PC-3 (cell line): ENCODE measurements at regions not wholly inside any gene's neighbourhood (a gene's known extent, or its start where the extent isn't known, plus 50 kb on each side); places are given as distances from the start of the nearest gene placed in this dataset. TPM values are rescaled to one million over a fixed set of nuclear protein-coding genes. Genes with fewer than 3 reads are reported as not detected.

Source experiments
- ATAC-seq: fragments of 200-7000 bp; cut with Tn5 transposase; 2 replicates; pipeline ENCODE4 v1.9.1; 2020; ENCODE audit warnings: mild to moderate bottlenecking, moderate library complexity
- BruUV-seq: library from RNA; stranded (reverse); fragments of 400-500 nt; replicated peaks from 2 replicates; lab custom pipeline; 2021; lab: Mats Ljungman, UMichigan
- CTCF ChIA-PET: fragments of 300-600 bp; sonication (Branson Sonifier 250); formaldehyde crosslinking; loops from one replicate; lab custom pipeline; 2022; ENCODE audit warnings: antibody characterized with exemption; lab: Charles Lee
- POLR2A ChIA-PET: fragments of 300-600 bp; sonication (Branson Sonifier 250); formaldehyde crosslinking; loops from one replicate; lab custom pipeline; 2022; ENCODE audit warnings: antibody characterized with exemption; ENCODE audit not compliant: unreplicated experiment; lab: Charles Lee
- DNase-seq: peaks from one replicate; pipeline ENCODE4 v3.0.0-alpha.2; 2015
- H2AFZ ChIP-seq: fragments of 300-600 bp; sonication (generic); 2 replicates; pipeline ENCODE4 v1.6.0; 2016; ENCODE audit warnings: antibody characterized with exemption, low read length
- H3F3A ChIP-seq: fragments of 300-600 bp; sonication (generic); one replicate; pipeline ENCODE4 v1.6.0; 2017; ENCODE audit warnings: antibody characterized with exemption, low read length, control low read depth, mild to moderate bottlenecking; ENCODE audit not compliant: unreplicated experiment
- H3K27ac ChIP-seq: fragments of 300-600 bp; sonication (generic); 2 replicates; pipeline ENCODE4 v1.5.1; 2016; ENCODE audit warnings: mild to moderate bottlenecking, low read length
- H3K27me3 ChIP-seq: fragments of 300-600 bp; sonication (generic); 2 replicates; pipeline ENCODE4 v1.6.1; 2016; ENCODE audit warnings: low read length, mixed read lengths
- H3K36me3 ChIP-seq: fragments of 300-600 bp; sonication (generic); 2 replicates; pipeline ENCODE4 v1.6.1; 2016; ENCODE audit warnings: low read depth, mixed run types, low read length, mixed read lengths
- H3K4me1 ChIP-seq: fragments of 300-600 bp; sonication (generic); 2 replicates; pipeline ENCODE4 v1.5.1; 2016; ENCODE audit warnings: low read length; ENCODE audit not compliant: insufficient read depth
- H3K4me2 ChIP-seq: fragments of 300-600 bp; sonication (generic); 2 replicates; pipeline ENCODE4 v1.6.0; 2016; ENCODE audit warnings: low read length
- H3K4me3 ChIP-seq: fragments of 300-600 bp; sonication (generic); 2 replicates; pipeline ENCODE4 v1.5.1; 2016; ENCODE audit warnings: mild to moderate bottlenecking, low read length, mixed read lengths
- H3K79me2 ChIP-seq: fragments of 300-600 bp; sonication (generic); 2 replicates; pipeline ENCODE4 v1.6.1; 2017; ENCODE audit warnings: low read length, mixed read lengths
- H3K9ac ChIP-seq: fragments of 300-600 bp; sonication (generic); 2 replicates; pipeline ENCODE4 v1.6.0; 2016; ENCODE audit warnings: mild to moderate bottlenecking, low read length
- H3K9me2 ChIP-seq: fragments of 300-600 bp; sonication (generic); replicated peaks from 2 replicates; pipeline ENCODE4 v1.6.1; 2016; ENCODE audit warnings: mixed run types, low read length, mixed read lengths
- H3K9me3 ChIP-seq: fragments of 300-600 bp; sonication (generic); 2 replicates; pipeline ENCODE4 v1.6.1; 2016; ENCODE audit warnings: low read length, mixed read lengths
- H4K20me1 ChIP-seq: fragments of 300-600 bp; sonication (generic); 2 replicates; pipeline ENCODE4 v1.6.1; 2016; ENCODE audit warnings: low read length, mixed read lengths
- EZH2 ChIP-seq: fragments of 300-600 bp; sonication (generic); IDR thresholded peaks from one replicate; pipeline ENCODE4 v1.6.1; 2017; ENCODE audit warnings: antibody characterized with exemption, mild to moderate bottlenecking, low read length; ENCODE audit not compliant: unreplicated experiment
- EZH2phosphoT487 ChIP-seq: fragments of 300-600 bp; sonication (generic); IDR thresholded peaks from 2 replicates; pipeline ENCODE4 v1.6.1; 2018; ENCODE audit warnings: mild to moderate bottlenecking, antibody characterized with exemption, low read length, borderline replicate concordance
- intact Hi-C: fragments of 100-400 bp; cut with micrococcal nuclease; formaldehyde crosslinking; loops from 2 replicates; pipeline ENCODE4 v1.9.0; 2023
- microRNA-seq: library from miRNA; unstranded; fragments of <30 nt; microRNA quantifications from one replicate; pipeline ENCODE4 v1.1.0, GENCODE V29; 2020; ENCODE audit not compliant: unreplicated experiment
- TF ChIP-seq, protein P1 (sequence below): fragments of 300-600 bp; sonication (generic); conservative IDR thresholded peaks from 2 replicates; pipeline ENCODE4 v1.5.1; 2017; ENCODE audit warnings: antibody characterized with exemption, low read depth, mild to moderate bottlenecking, low read length

DNA sequence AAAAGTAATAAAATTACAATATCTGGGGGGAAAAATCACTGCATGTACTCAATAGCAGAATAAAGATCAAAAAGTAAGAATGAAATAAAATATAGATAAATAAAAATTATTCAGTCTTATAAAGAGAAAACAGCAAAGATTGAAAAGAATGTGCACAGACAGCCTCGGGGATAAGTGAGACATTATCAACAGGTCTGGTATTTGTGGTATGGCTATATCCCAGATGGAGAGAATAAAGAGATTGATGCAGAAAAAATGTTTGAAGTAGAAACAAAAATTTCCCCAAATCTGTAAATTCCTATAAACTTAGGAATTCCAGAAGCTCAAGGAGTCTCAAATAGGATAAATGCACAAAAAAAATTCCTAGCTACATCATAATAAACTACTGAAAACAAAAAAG is 74.5 kb upstream of the LUZP2 start:
- H3K27ac ChIP-seq = no peak overlapping the region
- no peak overlapping the region for H3K4me2 ChIP-seq
- no peaks in the 10 kb centered on the region for H3K4me1 ChIP-seq
- H3K36me3 ChIP-seq = no peaks in the 10 kb centered on the region
- H3F3A ChIP-seq = no peaks in the 10 kb centered on the region
- ATAC-seq (peak; percentile 18; the same call in 1 of the 2 replicates), DNase-seq (peak; percentile 10)
- intact Hi-C loops = no loop called here
- H3K27me3 ChIP-seq = no peaks in the 10 kb centered on the region
- no peaks in the 10 kb centered on the region for H3K9me2 ChIP-seq
- H3K9ac ChIP-seq = no peak overlapping the region
- no peaks in the 10 kb centered on the region for H4K20me1 ChIP-seq
- H3K9me3 ChIP-seq = no peaks in the 10 kb centered on the region
- no TSS peak for BruUV-seq
- TF ChIP-seq EZH2 = no peak
- TF ChIP-seq, protein P1, sequence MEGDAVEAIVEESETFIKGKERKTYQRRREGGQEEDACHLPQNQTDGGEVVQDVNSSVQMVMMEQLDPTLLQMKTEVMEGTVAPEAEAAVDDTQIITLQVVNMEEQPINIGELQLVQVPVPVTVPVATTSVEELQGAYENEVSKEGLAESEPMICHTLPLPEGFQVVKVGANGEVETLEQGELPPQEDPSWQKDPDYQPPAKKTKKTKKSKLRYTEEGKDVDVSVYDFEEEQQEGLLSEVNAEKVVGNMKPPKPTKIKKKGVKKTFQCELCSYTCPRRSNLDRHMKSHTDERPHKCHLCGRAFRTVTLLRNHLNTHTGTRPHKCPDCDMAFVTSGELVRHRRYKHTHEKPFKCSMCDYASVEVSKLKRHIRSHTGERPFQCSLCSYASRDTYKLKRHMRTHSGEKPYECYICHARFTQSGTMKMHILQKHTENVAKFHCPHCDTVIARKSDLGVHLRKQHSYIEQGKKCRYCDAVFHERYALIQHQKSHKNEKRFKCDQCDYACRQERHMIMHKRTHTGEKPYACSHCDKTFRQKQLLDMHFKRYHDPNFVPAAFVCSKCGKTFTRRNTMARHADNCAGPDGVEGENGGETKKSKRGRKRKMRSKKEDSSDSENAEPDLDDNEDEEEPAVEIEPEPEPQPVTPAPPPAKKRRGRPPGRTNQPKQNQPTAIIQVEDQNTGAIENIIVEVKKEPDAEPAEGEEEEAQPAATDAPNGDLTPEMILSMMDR = no peak
- TF ChIP-seq EZH2phosphoT487 = no peak
- H3K79me2 ChIP-seq = no peaks in the 10 kb centered on the region
- POLR2A ChIA-PET = no interaction called here
- no peak overlapping the region for H2AFZ ChIP-seq
- no peak overlapping the region for H3K4me3 ChIP-seq
- CTCF ChIA-PET = no interaction called here

DNA sequence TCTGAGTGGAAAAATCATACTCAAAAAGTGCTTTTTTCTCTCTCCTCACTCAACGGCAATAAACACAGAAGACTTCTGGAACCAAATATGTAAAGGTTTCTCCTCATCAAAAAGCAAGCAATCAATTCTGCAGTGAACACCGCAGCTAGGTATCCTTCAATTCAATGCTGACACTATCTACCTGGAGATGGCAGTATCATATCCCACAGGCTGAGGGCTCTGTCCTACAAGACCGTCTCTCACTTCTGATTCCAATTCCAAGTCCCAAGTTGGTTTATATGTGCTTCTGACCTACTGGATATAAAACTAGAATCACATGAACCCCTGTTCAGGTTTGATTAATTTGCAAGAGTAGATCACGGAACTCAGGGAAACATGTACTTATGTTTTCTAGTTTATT is 59.7 kb upstream of the LUZP2 start:
- DNase-seq = peak; percentile 9
- H3K79me2 ChIP-seq = no peaks in the 10 kb centered on the region
- TF ChIP-seq EZH2phosphoT487 = no peak
- TF ChIP-seq, protein P1 = peak; percentile 46; the same call in 1 of the 2 replicates
- TF ChIP-seq EZH2 = no peak
- ChIA-PET POLR2A (no interaction called here), CTCF (interaction anchor here (0.5 kb wide), 1 partner anchor 1230 kb away, joined by 4 read pairs; no protein-coding TSS in a partner anchor)
- ATAC-seq = peak; percentile 67
- no peaks in the 10 kb centered on the region for H3K9me2 ChIP-seq
- intact Hi-C loops = loop anchor here (5.0 kb wide), 1 partner anchor 1295 kb away; no protein-coding TSS in a partner anchor
- no peak overlapping the region for H3K27ac ChIP-seq
- no peaks in the 10 kb centered on the region for H3K36me3 ChIP-seq
- H4K20me1 ChIP-seq = no peaks in the 10 kb centered on the region
- H3K27me3 ChIP-seq = no peaks in the 10 kb centered on the region
- no peak overlapping the region for H3K4me2 ChIP-seq
- BruUV-seq = no TSS peak
- no peaks in the 10 kb centered on the region for H3F3A ChIP-seq
- H3K9ac ChIP-seq = no peak overlapping the region
- no peak overlapping the region for H3K4me3 ChIP-seq
- no peaks in the 10 kb centered on the region for H3K9me3 ChIP-seq
- no peaks in the 10 kb centered on the region for H3K4me1 ChIP-seq
- H2AFZ ChIP-seq = no peak overlapping the region

Small RNA genes in the stretch of these regions (microRNA-seq; reads per million reads assigned to microRNA genes)
- gene MIR8054 = not detected
